HepG2 (cell line): ENCODE measurements at regions not wholly inside any gene's neighbourhood (a gene's known extent, or its start where the extent isn't known, plus 50 kb on each side); places are given as distances from the start of the nearest gene placed in this dataset.

Experiments
- ATAC-seq: fragments of 200-7000 bp; cut with Tn5 transposase; 3 replicates; pipeline ENCODE4 v1.9.1; 2020; ENCODE audit warnings: mild to moderate bottlenecking, moderate library complexity
- BruUV-seq: library from RNA; stranded (reverse); fragments of 400-500 nt; replicated peaks from 2 replicates; lab custom pipeline; 2021; lab: Mats Ljungman, UMichigan
- CTCF ChIA-PET: fragments of 300-600 bp; formaldehyde crosslinking; extraction: SDS; loops from one replicate; lab custom pipeline; 2021; ENCODE audit warnings: low total read pairs, inconsistent platforms, low intra/inter-chr PET ratio; lab: Yijun Ruan, JAX
- POLR2A ChIA-PET: fragments of 350-600 bp; sonication (Branson Sonifier 250); formaldehyde crosslinking; loops from one replicate; lab custom pipeline; 2020; ENCODE audit warnings: antibody characterized with exemption, inconsistent platforms; lab: Yijun Ruan, JAX
- DNase-seq: peaks from one replicate; pipeline ENCODE4 v3.0.0-alpha.2; 2015; ENCODE audit warnings: low spot score
- FAIRE-seq: peaks from 3 replicates; lab custom pipeline; 2011; peaks lifted over from hg19 to GRCh38; lab: Jason Lieb, UNC
- H2AFZ ChIP-seq: one replicate; pipeline ENCODE4 v1.6.1; 2011; ENCODE audit warnings: low read length, inconsistent platforms
- H3K27ac ChIP-seq: fragments of 300-600 bp; 3 replicates; pipeline ENCODE4 v1.8.0; 2011; ENCODE audit warnings: mixed run types, mild to moderate bottlenecking, mixed read lengths, low read length, inconsistent platforms; ENCODE audit not compliant: insufficient read depth; ENCODE audit errors: extremely low read length
- H3K27me3 ChIP-seq, 2 experiments: fragments of 200-600 bp in 1 of 2; 2 replicates in 1 of 2; 3 replicates in 1 of 2; pipeline versions ENCODE4 v1.6.0 to v1.8.0; 2011; ENCODE audit warnings: low read length in 2 of 2, mild to moderate bottlenecking in 2 of 2, moderate library complexity in 2 of 2, inconsistent platforms in 1 of 2; ENCODE audit not compliant: insufficient read depth in 2 of 2, control insufficient read depth in 1 of 2
- H3K36me3 ChIP-seq, 2 experiments: fragments of 200-600 bp in 1 of 2; replicated peaks in 1 of 2; 2 replicates in 1 of 2; 3 replicates in 1 of 2; pipeline versions ENCODE4 v1.5.1 to v1.8.0; 2011; ENCODE audit warnings: low read length in 2 of 2, inconsistent platforms in 1 of 2; ENCODE audit not compliant: insufficient read depth in 2 of 2, control insufficient read depth in 1 of 2
- H3K4me1 ChIP-seq: 2 replicates; pipeline ENCODE4 v1.5.1; 2012; ENCODE audit warnings: low read length, inconsistent platforms; ENCODE audit not compliant: insufficient read depth
- H3K4me2 ChIP-seq: 2 replicates; pipeline ENCODE4 v1.6.0; 2011; ENCODE audit warnings: low read depth, low read length, inconsistent platforms
- H3K4me3 ChIP-seq, 3 experiments: fragments of 200-600 bp in 1 of 3; sonication (generic), shearing (Covaris generic) in 1 of 3; replicated peaks in 1 of 3; 2 replicates each; pipeline ENCODE4 v1.5.1; 2011 to 2016; ENCODE audit warnings: low read length in 3 of 3, inconsistent platforms in 2 of 3, low read depth in 2 of 3, mild to moderate bottlenecking in 2 of 3, control low read depth in 1 of 3, mixed read lengths in 1 of 3; ENCODE audit not compliant: insufficient read depth in 1 of 3
- H3K79me2 ChIP-seq: one replicate; pipeline ENCODE4 v1.6.1; 2011; ENCODE audit warnings: low read length, inconsistent platforms; ENCODE audit not compliant: insufficient read depth
- H3K9ac ChIP-seq: 2 replicates; pipeline ENCODE4 v1.6.0; 2011; ENCODE audit warnings: mild to moderate bottlenecking, low read depth, low read length, inconsistent platforms; ENCODE audit not compliant: insufficient read depth
- H3K9me3 ChIP-seq: 2 replicates; pipeline ENCODE4 v1.5.1; 2012; ENCODE audit warnings: mild to moderate bottlenecking, low read length
- H4K20me1 ChIP-seq: 2 replicates; pipeline ENCODE4 v1.6.0; 2011; ENCODE audit warnings: inconsistent platforms, mild to moderate bottlenecking, low read length, moderate library complexity; ENCODE audit not compliant: insufficient read depth
- ISL2 ChIP-seq: sonication (generic); formaldehyde crosslinking; IDR thresholded peaks from 2 replicates; pipeline ENCODE4 v1.5.0; 2020; ENCODE audit warnings: missing genetic modification reagents
- LCORL ChIP-seq, 2 experiments: fragments of 450-650 bp in 1 of 2; sonication (generic) in 1 of 2; formaldehyde crosslinking in 1 of 2; IDR thresholded peaks; 2 replicates each; pipeline versions ENCODE4 v1.5.0 to v1.6.1; 2017 to 2020; ENCODE audit warnings: antibody characterized with exemption in 1 of 2, missing genetic modification reagents in 1 of 2
- TEAD3 ChIP-seq: optimal IDR thresholded peaks from 2 replicates; pipeline ENCODE3; 2016; ENCODE audit warnings: borderline replicate concordance
- ZNF782 ChIP-seq: sonication (generic); formaldehyde crosslinking; IDR thresholded peaks from 2 replicates; pipeline ENCODE4 v1.4.0; 2020; ENCODE audit warnings: missing genetic modification reagents, mild to moderate bottlenecking, borderline replicate concordance
- ZNF800 ChIP-seq: sonication (generic); formaldehyde crosslinking; IDR thresholded peaks from 2 replicates; pipeline ENCODE4 v1.4.0; 2020; ENCODE audit warnings: missing genetic modification reagents
- WGBS: methylation state at CpG from one replicate; pipeline ENCODE4 v1.1.6; 2017; ENCODE audit warnings: low lambda C conversion rate; 5-methylcytosine and 5-hydroxymethylcytosine counted together
- in situ Hi-C: cut with HindIII; loops from 2 replicates; pipeline ENCODE4 v1.10.0; 2017; ENCODE audit warnings: low pct_unique_long_range_greater_than_20kb; ENCODE audit not compliant: extremely low pct_ligation_motif_present
- intact Hi-C: fragments of 100-400 bp; cut with micrococcal nuclease; formaldehyde crosslinking; loops from one replicate; pipeline ENCODE4 v1.10.0; 2022; ENCODE audit not compliant: unreplicated experiment

GRCh38 chrX:6983207-6983955, 164.1 kb upstream of the STS start (continued):
- no peak for TF ChIP-seq ZNF800 (CRISPR knock-in tag)
- TF ChIP-seq TEAD3, result no peak
- no peak for TF ChIP-seq ISL2 (CRISPR knock-in tag)

GRCh38 chrX:6981718-6982406, 165.7 kb upstream of the STS start:
- Histone ChIP-seq H3K4me1 (0 out of 2 replicates have a peak, but pooled peaks cover 11% of the 10 kb centered on the region), H3K9me3 (no peaks in the 10 kb centered on the region), H4K20me1 (no peaks in the 10 kb centered on the region)
- no peak for TF ChIP-seq LCORL (IDR thresholded peaks at IDR 0.05)
- no peak for TF ChIP-seq LCORL (CRISPR knock-in tag; IDR thresholded peaks at IDR 0.05)
- TF ChIP-seq ZNF782 (CRISPR knock-in tag), result no peak
- TF ChIP-seq, all 625 proteins: peak for 0
- intact Hi-C loops, result no loop called here
- in situ Hi-C loops, result no loop called here
- ChIA-PET POLR2A (no interaction called here), CTCF (no interaction called here)
- Histone ChIP-seq H3K36me3 (no peaks in the 10 kb centered on the region), H2AFZ (no peak overlapping the region), H3K9ac (no peak overlapping the region), H3K4me3 (no peak overlapping the region), H3K79me2 (no peaks in the 10 kb centered on the region), H3K27me3 (no peaks in the 10 kb centered on the region), H3K4me2 (no peak overlapping the region), H3K27ac (no peak overlapping the region)
- WGBS, result 59% methylated on average over 8 of the region's 8 CpGs
- BruUV-seq, result no TSS peak
- FAIRE-seq (no peak), DNase-seq (no peak), ATAC-seq (no peak)
